ENCODE measurements at regions not wholly inside any gene's neighbourhood (a gene's known extent, or its start where the extent isn't known, plus 50 kb on each side); places are given as distances from the start of the nearest gene placed in this dataset.

GRCh38 chr11:134585666-134586610 lies 173.9 kb upstream of the B3GAT1 start:
- no peak overlapping the region for H3K4me3 ChIP-seq (ENCODE audit: low read depth in 1 of 5, low read length in 5 of 5)
- peaks cover 0 to 14% (median 6%) of the 10 kb centered on the region in 5 donors for H3K27me3 ChIP-seq (ENCODE audit: control insufficient read depth in 5 of 5, insufficient read depth in 4 of 5, low read length in 5 of 5)
- H3K9ac ChIP-seq (ENCODE audit: low read length in 5 of 5): no peak overlapping the region
- H3K27ac ChIP-seq (ENCODE audit: low read depth, low read length): no peak overlapping the region
- H3K36me3 ChIP-seq (ENCODE audit: control insufficient read depth in 5 of 5, insufficient read depth in 5 of 5, low read length in 5 of 5): no peaks in the 10 kb centered on the region
- H3K9me3 ChIP-seq (ENCODE audit: control insufficient read depth in 5 of 5, low read length in 5 of 5): no peaks in the 10 kb centered on the region
- H3K4me1 ChIP-seq (ENCODE audit: control insufficient read depth in 5 of 5, insufficient read depth in 5 of 5, low read length in 5 of 5): peaks cover 0 to 52% (median 30%) of the 10 kb centered on the region in 5 donors

- Histone ChIP-seq H3K27me3 (ENCODE audit: control insufficient read depth in 5 of 5, insufficient read depth in 4 of 5, low read length in 5 of 5) (peaks cover 0 to 23% (median 11%) of the 10 kb centered on the region in 5 donors), H3K9me3 (ENCODE audit: control insufficient read depth in 5 of 5, low read length in 5 of 5) (no peaks in the 10 kb centered on the region), H3K4me1 (ENCODE audit: control insufficient read depth in 5 of 5, insufficient read depth in 5 of 5, low read length in 5 of 5) (peaks cover 0 to 52% (median 30%) of the 10 kb centered on the region in 5 donors), H3K4me3 (ENCODE audit: low read depth in 1 of 5, low read length in 5 of 5) (no peak overlapping the region), H3K36me3 (ENCODE audit: control insufficient read depth in 5 of 5, insufficient read depth in 5 of 5, low read length in 5 of 5) (no peaks in the 10 kb centered on the region), H3K9ac (ENCODE audit: low read length in 5 of 5) (no peak overlapping the region), H3K27ac (ENCODE audit: low read depth, low read length) (no peak overlapping the region)
These were observed 172.8 kb upstream of the B3GAT1 start for GRCh38 chr11:134584706-134585445.

GRCh38 chr11:134584001-134584561 lies 172.0 kb upstream of the B3GAT1 start:
- H3K9ac ChIP-seq (ENCODE audit: low read length in 5 of 5): no peak overlapping the region
- peaks cover 0 to 23% (median 11%) of the 10 kb centered on the region in 5 donors for H3K27me3 ChIP-seq (ENCODE audit: control insufficient read depth in 5 of 5, insufficient read depth in 4 of 5, low read length in 5 of 5)
- peaks cover 0 to 52% (median 30%) of the 10 kb centered on the region in 5 donors for H3K4me1 ChIP-seq (ENCODE audit: control insufficient read depth in 5 of 5, insufficient read depth in 5 of 5, low read length in 5 of 5)
- no peak overlapping the region for H3K4me3 ChIP-seq (ENCODE audit: low read depth in 1 of 5, low read length in 5 of 5)
- no peaks in the 10 kb centered on the region for H3K9me3 ChIP-seq (ENCODE audit: control insufficient read depth in 5 of 5, low read length in 5 of 5)
- H3K36me3 ChIP-seq (ENCODE audit: control insufficient read depth in 5 of 5, insufficient read depth in 5 of 5, low read length in 5 of 5): no peaks in the 10 kb centered on the region
- H3K27ac ChIP-seq (ENCODE audit: low read depth, low read length): no peak overlapping the region

GRCh38 chr11:134583397-134583990 lies 171.5 kb upstream of the B3GAT1 start:
- no peaks in the 10 kb centered on the region for H3K9me3 ChIP-seq (ENCODE audit: control insufficient read depth in 5 of 5, low read length in 5 of 5)

GRCh38 chr11:134582770-134583095 lies 170.7 kb upstream of the B3GAT1 start:
- H3K36me3 ChIP-seq (ENCODE audit: control insufficient read depth in 5 of 5, insufficient read depth in 5 of 5, low read length in 5 of 5): no peaks in the 10 kb centered on the region
- H3K9me3 ChIP-seq (ENCODE audit: control insufficient read depth in 5 of 5, low read length in 5 of 5): no peaks in the 10 kb centered on the region
- H3K27ac ChIP-seq (ENCODE audit: low read depth, low read length): no peak overlapping the region
- no peak overlapping the region for H3K4me3 ChIP-seq (ENCODE audit: low read depth in 1 of 5, low read length in 5 of 5)
- H3K9ac ChIP-seq (ENCODE audit: low read length in 5 of 5): no peak overlapping the region
- peaks cover 0 to 23% (median 12%) of the 10 kb centered on the region in 5 donors for H3K27me3 ChIP-seq (ENCODE audit: control insufficient read depth in 5 of 5, insufficient read depth in 4 of 5, low read length in 5 of 5)
- H3K4me1 ChIP-seq (ENCODE audit: control insufficient read depth in 5 of 5, insufficient read depth in 5 of 5, low read length in 5 of 5): peaks cover 0 to 47% (median 30%) of the 10 kb centered on the region in 5 donors

More at GRCh38 chr11:134583397-134583990, 171.5 kb upstream of the B3GAT1 start:
- H3K9ac ChIP-seq (ENCODE audit: low read length in 5 of 5): no peak overlapping the region
- H3K27ac ChIP-seq (ENCODE audit: low read depth, low read length): no peak overlapping the region
- no peaks in the 10 kb centered on the region for H3K36me3 ChIP-seq (ENCODE audit: control insufficient read depth in 5 of 5, insufficient read depth in 5 of 5, low read length in 5 of 5)
- H3K27me3 ChIP-seq (ENCODE audit: control insufficient read depth in 5 of 5, insufficient read depth in 4 of 5, low read length in 5 of 5): peaks cover 0 to 23% (median 12%) of the 10 kb centered on the region in 5 donors
- H3K4me1 ChIP-seq (ENCODE audit: control insufficient read depth in 5 of 5, insufficient read depth in 5 of 5, low read length in 5 of 5): peaks cover 0 to 52% (median 30%) of the 10 kb centered on the region in 5 donors
- H3K4me3 ChIP-seq (ENCODE audit: low read depth in 1 of 5, low read length in 5 of 5): no peak overlapping the region

GRCh38 chr11:134581966-134582769 lies 170.1 kb upstream of the B3GAT1 start:
- Histone ChIP-seq H3K27ac (ENCODE audit: low read depth, low read length) (no peak overlapping the region), H3K36me3 (ENCODE audit: control insufficient read depth in 5 of 5, insufficient read depth in 5 of 5, low read length in 5 of 5) (no peaks in the 10 kb centered on the region), H3K27me3 (ENCODE audit: control insufficient read depth in 5 of 5, insufficient read depth in 4 of 5, low read length in 5 of 5) (peaks cover 0 to 26% (median 13%) of the 10 kb centered on the region in 5 donors), H3K4me3 (ENCODE audit: low read depth in 1 of 5, low read length in 5 of 5) (no peak overlapping the region), H3K9ac (ENCODE audit: low read length in 5 of 5) (no peak overlapping the region), H3K4me1 (ENCODE audit: control insufficient read depth in 5 of 5, insufficient read depth in 5 of 5, low read length in 5 of 5) (peaks cover 0 to 45% (median 27%) of the 10 kb centered on the region in 5 donors), H3K9me3 (ENCODE audit: control insufficient read depth in 5 of 5, low read length in 5 of 5) (no peaks in the 10 kb centered on the region)

GRCh38 chr11:134581121-134581626 lies 169.1 kb upstream of the B3GAT1 start:
- no peaks in the 10 kb centered on the region for H3K36me3 ChIP-seq (ENCODE audit: control insufficient read depth in 5 of 5, insufficient read depth in 5 of 5, low read length in 5 of 5)
- H3K4me3 ChIP-seq (ENCODE audit: low read depth in 1 of 5, low read length in 5 of 5): no peak overlapping the region
- no peak overlapping the region for H3K9ac ChIP-seq (ENCODE audit: low read length in 5 of 5)
- H3K4me1 ChIP-seq (ENCODE audit: control insufficient read depth in 5 of 5, insufficient read depth in 5 of 5, low read length in 5 of 5): peaks cover 0 to 37% (median 25%) of the 10 kb centered on the region in 5 donors
- H3K9me3 ChIP-seq (ENCODE audit: control insufficient read depth in 5 of 5, low read length in 5 of 5): no peaks in the 10 kb centered on the region
- H3K27me3 ChIP-seq (ENCODE audit: control insufficient read depth in 5 of 5, insufficient read depth in 4 of 5, low read length in 5 of 5): peaks cover 0 to 26% (median 20%) of the 10 kb centered on the region in 5 donors
- no peak overlapping the region for H3K27ac ChIP-seq (ENCODE audit: low read depth, low read length)

- Histone ChIP-seq H3K4me1 (ENCODE audit: control insufficient read depth in 5 of 5, insufficient read depth in 5 of 5, low read length in 5 of 5) (peaks cover 0 to 31% (median 20%) of the 10 kb centered on the region in 5 donors), H3K9ac (ENCODE audit: low read length in 5 of 5) (no peak overlapping the region), H3K4me3 (ENCODE audit: low read depth in 1 of 5, low read length in 5 of 5) (no peak overlapping the region), H3K9me3 (ENCODE audit: control insufficient read depth in 5 of 5, low read length in 5 of 5) (no peaks in the 10 kb centered on the region), H3K27me3 (ENCODE audit: control insufficient read depth in 5 of 5, insufficient read depth in 4 of 5, low read length in 5 of 5) (peaks cover 0 to 26% (median 18%) of the 10 kb centered on the region in 5 donors), H3K27ac (ENCODE audit: low read depth, low read length) (no peak overlapping the region), H3K36me3 (ENCODE audit: control insufficient read depth in 5 of 5, insufficient read depth in 5 of 5, low read length in 5 of 5) (no peaks in the 10 kb centered on the region)
These were observed 168.6 kb upstream of the B3GAT1 start for GRCh38 chr11:134580610-134580975.
